Trophoblast cell (in vitro differentiated cells and primary cell): ENCODE measurements at regions not wholly inside any gene's neighbourhood (a gene's known extent, or its start where the extent isn't known, plus 50 kb on each side); places are given as distances from the start of the nearest gene placed in this dataset.
A peak's percentile ranks its signal among the peaks of the same experiment; 100 is the strongest.

Experiments
- DNase-seq, 2 donors: peaks; one replicate each; pipeline ENCODE4 v3.0.0-alpha.2; 2016
- H2AFZ ChIP-seq: 2 replicates; pipeline ENCODE4 v1.6.1; 2013; ENCODE audit warnings: low read length, moderate library complexity, mild to moderate bottlenecking; ENCODE audit not compliant: insufficient read depth, poor library complexity
- H2AK5ac ChIP-seq: 2 replicates; pipeline ENCODE4 v1.6.1; 2013; ENCODE audit warnings: mild to moderate bottlenecking, low read length
- H2BK120ac ChIP-seq: 2 replicates; pipeline ENCODE4 v1.6.1; 2013; ENCODE audit warnings: low read length, mild to moderate bottlenecking, moderate library complexity; ENCODE audit not compliant: insufficient read depth, poor library complexity
- H2BK12ac ChIP-seq: 2 replicates; pipeline ENCODE4 v1.6.1; 2013; ENCODE audit warnings: mild to moderate bottlenecking, low read length, moderate library complexity
- H2BK5ac ChIP-seq: 2 replicates; pipeline ENCODE4 v1.6.1; 2013; ENCODE audit warnings: low read length, low read depth, moderate library complexity, mild to moderate bottlenecking; ENCODE audit not compliant: poor library complexity
- H3K14ac ChIP-seq: 2 replicates; pipeline ENCODE4 v1.6.1; 2013; ENCODE audit warnings: mild to moderate bottlenecking, low read length
- H3K18ac ChIP-seq: 2 replicates; pipeline ENCODE4 v1.6.1; 2013; ENCODE audit warnings: mild to moderate bottlenecking, low read length
- H3K23ac ChIP-seq: 2 replicates; pipeline ENCODE4 v1.6.1; 2013; ENCODE audit warnings: low read length
- H3K27ac ChIP-seq: 2 replicates; pipeline ENCODE4 v1.5.1; 2013; ENCODE audit warnings: low read depth, mild to moderate bottlenecking, inconsistent platforms, low read length, moderate library complexity
- H3K27me3 ChIP-seq: 2 replicates; pipeline ENCODE4 v1.6.1; 2013; ENCODE audit warnings: inconsistent platforms, mild to moderate bottlenecking, low read length, moderate library complexity; ENCODE audit not compliant: insufficient read depth
- H3K36me3 ChIP-seq, 2 experiments: 1 replicate in 1 of 2; 2 replicates in 1 of 2; pipeline ENCODE4 v1.6.1; 2013; ENCODE audit warnings: low read length in 2 of 2, mild to moderate bottlenecking in 2 of 2, moderate library complexity in 1 of 2; ENCODE audit not compliant: insufficient read depth in 2 of 2, control insufficient read depth in 1 of 2
- H3K4ac ChIP-seq: 2 replicates; pipeline ENCODE4 v1.6.1; 2013; ENCODE audit warnings: low read depth, mild to moderate bottlenecking, low read length, moderate library complexity
- H3K4me1 ChIP-seq, 2 experiments: 1 replicate in 1 of 2; 2 replicates in 1 of 2; pipeline ENCODE4 v1.6.1; 2013; ENCODE audit warnings: low read length in 2 of 2, mild to moderate bottlenecking in 2 of 2, moderate library complexity in 1 of 2; ENCODE audit not compliant: insufficient read depth in 2 of 2, control insufficient read depth in 1 of 2
- H3K4me2 ChIP-seq: 2 replicates; pipeline ENCODE4 v1.6.1; 2013; ENCODE audit warnings: inconsistent platforms, mild to moderate bottlenecking, low read length, moderate library complexity
- H3K4me3 ChIP-seq: 2 replicates; pipeline ENCODE4 v1.5.1; 2013; ENCODE audit warnings: mild to moderate bottlenecking, low read depth, low read length, inconsistent platforms
- H3K79me1 ChIP-seq: one replicate; pipeline ENCODE4 v1.6.1; 2013; ENCODE audit warnings: low read length
- H3K79me2 ChIP-seq: 2 replicates; pipeline ENCODE4 v1.6.1; 2013; ENCODE audit warnings: low read length, mild to moderate bottlenecking; ENCODE audit not compliant: control insufficient read depth, insufficient read depth, poor library complexity
- H3K9ac ChIP-seq: 2 replicates; pipeline ENCODE4 v1.6.1; 2013; ENCODE audit warnings: mild to moderate bottlenecking, low read length
- H3K9me3 ChIP-seq: 2 replicates; pipeline ENCODE4 v1.6.1; 2013; ENCODE audit warnings: low read depth, mild to moderate bottlenecking, control low read depth, inconsistent platforms, low read length; ENCODE audit not compliant: insufficient read depth
- H4K12ac ChIP-seq: 2 replicates; pipeline ENCODE4 v1.6.1; 2013; ENCODE audit warnings: low read depth, mild to moderate bottlenecking, low read length, moderate library complexity
- H4K8ac ChIP-seq: 2 replicates; pipeline ENCODE4 v1.6.1; 2013; ENCODE audit warnings: low read depth, mild to moderate bottlenecking, low read length, moderate library complexity
- H4K91ac ChIP-seq: one replicate; pipeline ENCODE4 v1.6.1; 2013; ENCODE audit warnings: low read depth, mild to moderate bottlenecking, low read length, moderate library complexity
- WGBS: extraction: QIAGEN DNeasy Blood & Tissue Kit; methylation state at CpG from one replicate; pipeline ENCODE4 v1.1.7; 2013; ENCODE audit warnings: missing lambda C conversion rate; ENCODE audit not compliant: insufficient read length, insufficient coverage; ENCODE audit errors: extremely low coverage; 5-methylcytosine and 5-hydroxymethylcytosine counted together

- H2AK5ac ChIP-seq: no peak overlapping the region
- no peak overlapping the region for H4K8ac ChIP-seq
- H4K12ac ChIP-seq: no peak overlapping the region
- no peaks in the 10 kb centered on the region for H3K36me3 ChIP-seq
- peak overlapping the region; percentile 87 for H4K91ac ChIP-seq
- no peak overlapping the region for H3K4me3 ChIP-seq
- H3K79me2 ChIP-seq: peaks cover 3% of the 10 kb centered on the region
- H3K18ac ChIP-seq: no peak overlapping the region
- H3K4ac ChIP-seq: peak overlapping the region; percentile 67
- H2BK12ac ChIP-seq: peak overlapping the region; percentile 79
- H3K27ac ChIP-seq: peak overlapping the region; percentile 98
- peak overlapping the region; percentile 79 for H2BK120ac ChIP-seq
- peak overlapping the region; percentile 86 for H2BK5ac ChIP-seq
- no peak overlapping the region for H2AFZ ChIP-seq
- peaks cover 6 to 8% of the 10 kb centered on the region in 2 experiments for H3K4me1 ChIP-seq
- no peaks in the 10 kb centered on the region for H3K27me3 ChIP-seq
- DNase-seq: no peak
- H3K23ac ChIP-seq: no peak overlapping the region
- H3K79me1 ChIP-seq: peaks cover 43% of the 10 kb centered on the region
- no peak overlapping the region for H3K4me2 ChIP-seq
- no peak overlapping the region for H3K9ac ChIP-seq
- no peaks in the 10 kb centered on the region for H3K9me3 ChIP-seq
- H3K14ac ChIP-seq: no peak overlapping the region
Measured at GRCh38 chr15:62927196-62927595, 115.4 kb upstream of the TPM1 start.

- H3K14ac ChIP-seq: peak overlapping the region; percentile 100
- WGBS: no CpG with 5 or more reads among the region's 5 CpGs
- H2AK5ac ChIP-seq: peak overlapping the region; percentile 100
- H3K79me2 ChIP-seq: peaks cover 3% of the 10 kb centered on the region
- H3K9ac ChIP-seq: no peak overlapping the region
- H4K91ac ChIP-seq: peak overlapping the region; percentile 100
- no peak overlapping the region for H3K4me3 ChIP-seq
- H4K8ac ChIP-seq: peak overlapping the region; percentile 99
- no peaks in the 10 kb centered on the region for H3K36me3 ChIP-seq
- H2BK12ac ChIP-seq: peak overlapping the region; percentile 100
- peak overlapping the region; percentile 100 for H3K18ac ChIP-seq
- peak overlapping the region; percentile 100 for H3K4ac ChIP-seq
- peaks cover 41% of the 10 kb centered on the region for H3K79me1 ChIP-seq
- peak overlapping the region; percentile 100 for H2BK120ac ChIP-seq
- no peak overlapping the region for H3K4me2 ChIP-seq
- H3K9me3 ChIP-seq: no peaks in the 10 kb centered on the region
- peak overlapping the region; percentile 98 for H3K27ac ChIP-seq
- H2BK5ac ChIP-seq: peak overlapping the region; percentile 100
- H3K27me3 ChIP-seq: no peaks in the 10 kb centered on the region
- H3K23ac ChIP-seq: no peak overlapping the region
- no peak overlapping the region for H4K12ac ChIP-seq
- DNase-seq: no peak
- H2AFZ ChIP-seq: peak overlapping the region; percentile 47
- H3K4me1 ChIP-seq: peaks cover 6 to 8% of the 10 kb centered on the region in 2 experiments
Measured at GRCh38 chr15:62927836-62928235, 114.7 kb upstream of the TPM1 start.

DNA sequence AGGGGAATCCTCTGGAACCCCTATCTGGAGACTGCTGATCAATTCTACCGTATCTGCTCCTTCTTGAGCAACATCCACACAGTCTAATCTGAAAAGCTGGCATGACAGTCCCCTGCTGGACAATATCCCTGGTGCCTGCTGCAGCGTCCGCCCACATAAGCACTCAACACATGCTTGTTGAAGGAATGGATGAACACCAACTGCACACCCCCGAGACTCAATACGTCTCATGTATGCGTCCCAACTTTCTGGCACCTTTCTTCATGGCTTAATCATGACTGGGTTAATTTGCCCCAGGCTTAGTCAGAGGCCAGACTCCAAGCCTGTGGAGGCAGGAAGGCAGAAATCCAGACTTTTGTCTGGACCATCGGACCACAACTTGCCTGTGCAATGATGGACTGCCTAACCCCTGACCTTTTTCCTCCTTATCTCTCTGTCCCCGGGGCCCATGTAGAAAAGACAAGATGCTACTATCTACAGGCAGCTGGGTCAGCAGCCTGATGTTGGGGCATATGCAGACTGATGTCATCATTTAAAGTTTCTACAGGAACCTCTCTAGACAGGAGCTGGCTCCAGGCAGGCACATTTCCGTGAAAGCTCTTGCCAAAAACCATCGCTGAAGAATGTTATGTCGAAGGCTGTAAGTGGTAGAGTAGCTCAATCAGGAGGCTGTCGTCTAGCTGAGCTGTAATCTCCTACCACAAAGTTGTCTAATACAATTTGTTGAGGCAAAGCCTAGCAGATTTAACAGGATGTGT, 114.1 kb upstream of the TPM1 start:
- H4K91ac ChIP-seq: peak overlapping the region; percentile 100
- no peak overlapping the region for H3K23ac ChIP-seq
- H3K18ac ChIP-seq: peak overlapping the region; percentile 41
- peak overlapping the region; percentile 100 for H3K4ac ChIP-seq
- H3K9me3 ChIP-seq: no peaks in the 10 kb centered on the region
- H3K79me1 ChIP-seq: peaks cover 39% of the 10 kb centered on the region
- peak overlapping the region; percentile 100 for H3K14ac ChIP-seq
- H3K4me3 ChIP-seq: no peak overlapping the region
- no peak overlapping the region for H4K12ac ChIP-seq
- H3K4me2 ChIP-seq: no peak overlapping the region
- peak overlapping the region; percentile 100 for H2BK12ac ChIP-seq
- peak overlapping the region; percentile 100 for H2BK5ac ChIP-seq
- peak overlapping the region; percentile 99 for H3K27ac ChIP-seq
- no peak overlapping the region for H2AFZ ChIP-seq
- peak overlapping the region; percentile 100 for H2BK120ac ChIP-seq
- peaks cover 3% of the 10 kb centered on the region for H3K79me2 ChIP-seq
- H4K8ac ChIP-seq: peak overlapping the region; percentile 99
- H2AK5ac ChIP-seq: peak overlapping the region; percentile 92
- no peak overlapping the region for H3K9ac ChIP-seq
- peak; percentile 53 to 54 for DNase-seq
- H3K4me1 ChIP-seq: peaks cover 6 to 8% of the 10 kb centered on the region in 2 experiments
- H3K36me3 ChIP-seq: no peaks in the 10 kb centered on the region
- no CpG with 5 or more reads among the region's 12 CpGs for WGBS
- H3K27me3 ChIP-seq: no peaks in the 10 kb centered on the region

GRCh38 chr15:62929000-62929357, 113.6 kb upstream of the TPM1 start:
- Histone ChIP-seq H3K4me3 (no peak overlapping the region), H3K9ac (no peak overlapping the region), H3K23ac (no peak overlapping the region), H3K79me2 (peaks cover 3% of the 10 kb centered on the region), H3K4ac (peak overlapping the region; percentile 60), H3K79me1 (peaks cover 38% of the 10 kb centered on the region), H3K4me1 (peaks cover 6 to 8% of the 10 kb centered on the region in 2 experiments), H4K8ac (peak overlapping the region; percentile 65), H2BK120ac (peak overlapping the region; percentile 95), H2AK5ac (peak overlapping the region; percentile 92), H4K91ac (peak overlapping the region; percentile 97), H3K14ac (peak overlapping the region; percentile 85), H3K27ac (peak overlapping the region; percentile 99), H4K12ac (no peak overlapping the region), H2BK12ac (peak overlapping the region; percentile 65), H3K18ac (peak overlapping the region; percentile 70), H3K4me2 (no peak overlapping the region), H3K9me3 (no peaks in the 10 kb centered on the region), H2AFZ (no peak overlapping the region), H2BK5ac (peak overlapping the region; percentile 98), H3K27me3 (no peaks in the 10 kb centered on the region), H3K36me3 (no peaks in the 10 kb centered on the region)
- DNase-seq: no peak
